Body of pancreas (tissue), 4 donors: ENCODE measurements at regions not wholly inside any gene's neighbourhood (a gene's known extent, or its start where the extent isn't known, plus 50 kb on each side); places are given as distances from the start of the nearest gene placed in this dataset.
A peak's percentile ranks its signal among the peaks of the same experiment; 100 is the strongest.

Experiments used
- ATAC-seq: fragments of 150-250 bp; one replicate; pipeline ENCODE4 v1.9.1; 2016
- DNase-seq, 4 donors: peaks; one replicate each; pipeline ENCODE4 v3.0.0-alpha.2; 2019
- H3K27ac ChIP-seq, 4 donors: fragments of 200-600 bp; sonication (generic); 1 replicate in 3 of 4; 2 replicates in 1 of 4; pipeline versions ENCODE4 v1.5.1 to v1.6.1; 2016 to 2019; ENCODE audit warnings: mild to moderate bottlenecking in 1 of 4, mixed read lengths in 1 of 4, moderate library complexity in 1 of 4
- H3K27me3 ChIP-seq, 2 donors: fragments of 200-600 bp; sonication (generic); one replicate each; pipeline ENCODE4 v1.6.0; 2016; ENCODE audit warnings: mild to moderate bottlenecking in 1 of 2
- H3K36me3 ChIP-seq, 2 donors: fragments of 200-600 bp; sonication (generic); replicated peaks in 1 of 2; 2 replicates each; pipeline ENCODE4 v1.5.1; 2016; ENCODE audit warnings: low read depth in 2 of 2; ENCODE audit not compliant: insufficient read depth in 1 of 2
- H3K4me1 ChIP-seq: fragments of 200-600 bp; sonication (generic); one replicate; pipeline ENCODE4 v1.6.0; 2016
- H3K4me3 ChIP-seq, 2 donors: fragments of 200-600 bp; sonication (generic); 1 replicate in 1 of 2; 2 replicates in 1 of 2; pipeline ENCODE4 v1.5.1; 2016 to 2019
- H3K9me3 ChIP-seq, 3 donors: fragments of 200-600 bp; sonication (generic); 1 replicate in 2 of 3; 2 replicates in 1 of 3; pipeline ENCODE4 v1.5.1; 2016
- POLR2A ChIP-seq, 3 donors: fragments of 450-650 bp; IDR thresholded peaks; one replicate each; pipeline ENCODE4 v1.6.1; 2016; ENCODE audit warnings: antibody characterized with exemption in 3 of 3, mild to moderate bottlenecking in 2 of 3
- WGBS, 2 donors: methylation state at CpG; one replicate each; pipeline ENCODE4 v1.1.5; 2017; 5-methylcytosine and 5-hydroxymethylcytosine counted together
- intact Hi-C: fragments of 100-400 bp; cut with DNase I; formaldehyde crosslinking; loops from one replicate; pipeline ENCODE4 v1.15.1; 2023
- TF ChIP-seq, protein P1 (sequence below), 7 experiments: fragments of 450-650 bp in 4 of 7; fragments of 200-600 bp in 3 of 7; sonication (generic) in 3 of 7; IDR thresholded peaks; one replicate each; pipeline ENCODE4 v1.5.1; 2016 to 2019; ENCODE audit warnings: antibody characterized with exemption in 7 of 7

DNA sequence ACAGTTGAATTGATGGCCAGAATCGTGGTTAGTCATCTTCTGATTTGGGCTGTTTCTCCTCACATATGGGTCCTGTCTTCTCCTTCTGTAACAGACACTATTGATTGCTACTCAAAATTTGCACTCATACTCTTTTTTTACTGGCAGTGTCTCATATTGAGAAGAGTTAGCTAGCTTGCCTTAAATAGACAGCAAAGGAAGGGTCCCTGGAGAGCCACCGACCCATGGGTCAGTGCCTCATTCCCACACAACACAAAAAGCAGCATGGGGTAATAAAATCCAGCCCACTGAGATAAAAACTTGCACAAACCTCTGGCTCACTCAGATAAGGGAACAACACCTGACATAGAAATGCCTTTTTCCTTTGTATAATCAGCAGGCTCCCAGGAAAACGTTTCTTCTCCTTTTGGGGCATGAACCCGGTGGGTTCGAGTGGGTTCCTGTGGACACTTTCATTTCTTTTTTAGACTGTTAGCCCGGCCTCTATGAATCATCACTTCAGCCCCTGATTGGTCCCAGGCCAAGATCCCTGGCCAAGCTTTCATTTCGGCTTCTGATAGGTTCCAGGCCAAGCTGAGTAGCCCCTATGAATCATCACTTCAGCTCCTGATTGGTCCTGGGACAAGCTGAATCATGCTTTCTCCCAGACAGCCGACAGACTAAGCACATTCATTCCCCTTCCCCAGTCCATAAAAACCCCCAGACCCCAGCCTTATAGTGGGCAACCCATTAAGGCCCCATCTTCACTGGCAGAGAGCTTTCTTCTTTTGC lies 408.1 kb downstream of the DCAF12L2 start:
- H3K27me3 ChIP-seq, result no peaks in the 10 kb centered on the region
- 48 to 51% methylated on average over 8 of the region's 8 CpGs for WGBS, 2 donors
- H3K4me3 ChIP-seq, result no peak overlapping the region
- no peak for TF ChIP-seq POLR2A (IDR thresholded peaks at IDR 0.05)
- TF ChIP-seq, protein P1, sequence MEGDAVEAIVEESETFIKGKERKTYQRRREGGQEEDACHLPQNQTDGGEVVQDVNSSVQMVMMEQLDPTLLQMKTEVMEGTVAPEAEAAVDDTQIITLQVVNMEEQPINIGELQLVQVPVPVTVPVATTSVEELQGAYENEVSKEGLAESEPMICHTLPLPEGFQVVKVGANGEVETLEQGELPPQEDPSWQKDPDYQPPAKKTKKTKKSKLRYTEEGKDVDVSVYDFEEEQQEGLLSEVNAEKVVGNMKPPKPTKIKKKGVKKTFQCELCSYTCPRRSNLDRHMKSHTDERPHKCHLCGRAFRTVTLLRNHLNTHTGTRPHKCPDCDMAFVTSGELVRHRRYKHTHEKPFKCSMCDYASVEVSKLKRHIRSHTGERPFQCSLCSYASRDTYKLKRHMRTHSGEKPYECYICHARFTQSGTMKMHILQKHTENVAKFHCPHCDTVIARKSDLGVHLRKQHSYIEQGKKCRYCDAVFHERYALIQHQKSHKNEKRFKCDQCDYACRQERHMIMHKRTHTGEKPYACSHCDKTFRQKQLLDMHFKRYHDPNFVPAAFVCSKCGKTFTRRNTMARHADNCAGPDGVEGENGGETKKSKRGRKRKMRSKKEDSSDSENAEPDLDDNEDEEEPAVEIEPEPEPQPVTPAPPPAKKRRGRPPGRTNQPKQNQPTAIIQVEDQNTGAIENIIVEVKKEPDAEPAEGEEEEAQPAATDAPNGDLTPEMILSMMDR (IDR thresholded peaks at IDR 0.05), result no peak
- intact Hi-C loops, result no loop called here
- no peaks in the 10 kb centered on the region for H3K4me1 ChIP-seq
- peak in 2 of 4 donors; percentile 7 to 20 for DNase-seq
- no peaks in the 10 kb centered on the region for H3K9me3 ChIP-seq
- no peaks in the 10 kb centered on the region for H3K36me3 ChIP-seq
- ATAC-seq, result peak; percentile 24
- H3K27ac ChIP-seq, result no peak overlapping the region

DNA sequence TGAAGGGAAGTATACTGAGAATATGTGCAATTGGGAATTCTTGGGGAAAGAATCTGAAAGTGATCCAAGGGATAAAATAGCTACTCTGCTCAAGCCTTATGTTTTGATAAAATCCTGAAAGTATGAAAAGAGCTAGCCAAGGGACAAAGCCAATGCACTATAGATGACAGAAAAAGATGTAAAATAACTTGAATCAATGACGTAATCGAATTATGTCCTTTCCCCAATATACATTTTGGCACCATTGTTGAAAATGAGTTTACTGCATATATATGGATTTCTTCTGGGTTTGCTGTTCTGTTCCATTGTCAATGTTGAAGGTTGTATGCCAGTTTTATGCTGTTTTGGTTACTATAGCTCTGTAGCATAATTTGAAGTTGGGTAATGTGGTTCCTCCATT lies 407.3 kb downstream of the DCAF12L2 start:
- ATAC-seq (no peak), DNase-seq (no peak)
- TF ChIP-seq, protein P1 (IDR thresholded peaks at IDR 0.05), result no peak
- no peak for TF ChIP-seq POLR2A (IDR thresholded peaks at IDR 0.05)
- Histone ChIP-seq H3K4me3 (no peak overlapping the region), H3K27ac (no peak overlapping the region), H3K4me1 (no peaks in the 10 kb centered on the region), H3K27me3 (no peaks in the 10 kb centered on the region), H3K36me3 (no peaks in the 10 kb centered on the region), H3K9me3 (no peaks in the 10 kb centered on the region)
- intact Hi-C loops, result no loop called here
- WGBS, 2 donors, result 63 to 84% methylated on average over 2 of the region's 2 CpGs

DNA sequence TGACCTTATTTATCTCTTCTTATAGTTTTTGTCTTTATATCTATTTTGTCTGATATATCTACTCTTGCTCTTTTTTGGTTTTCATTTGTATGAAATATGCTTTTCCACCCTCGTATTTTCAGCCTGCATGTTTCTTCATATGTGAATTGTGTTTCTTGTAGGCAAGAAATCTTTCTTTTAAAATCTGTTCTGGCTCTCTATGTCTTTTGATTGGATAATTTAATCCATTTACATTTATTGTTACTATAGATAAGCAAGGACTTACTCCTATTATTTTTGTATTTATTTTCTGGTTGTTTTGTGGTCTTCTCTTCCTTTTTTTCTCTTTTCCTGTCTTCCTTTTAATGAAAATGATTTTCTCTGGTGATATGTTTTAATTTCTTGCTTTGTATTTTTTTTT lies 403.1 kb downstream of the DCAF12L2 start:
- Histone ChIP-seq H3K4me1 (no peaks in the 10 kb centered on the region), H3K9me3 (no peaks in the 10 kb centered on the region), H3K27ac (no peak overlapping the region), H3K4me3 (no peak overlapping the region), H3K36me3 (no peaks in the 10 kb centered on the region), H3K27me3 (no peaks in the 10 kb centered on the region)
- intact Hi-C loops, result no loop called here
- ATAC-seq, result no peak
- WGBS, 2 donors, result 8 to 33% methylated on average over 1 of the region's 1 CpG
- no peak for DNase-seq
- TF ChIP-seq POLR2A (IDR thresholded peaks at IDR 0.05), result no peak
- TF ChIP-seq, protein P1 (IDR thresholded peaks at IDR 0.05), result no peak

DNA sequence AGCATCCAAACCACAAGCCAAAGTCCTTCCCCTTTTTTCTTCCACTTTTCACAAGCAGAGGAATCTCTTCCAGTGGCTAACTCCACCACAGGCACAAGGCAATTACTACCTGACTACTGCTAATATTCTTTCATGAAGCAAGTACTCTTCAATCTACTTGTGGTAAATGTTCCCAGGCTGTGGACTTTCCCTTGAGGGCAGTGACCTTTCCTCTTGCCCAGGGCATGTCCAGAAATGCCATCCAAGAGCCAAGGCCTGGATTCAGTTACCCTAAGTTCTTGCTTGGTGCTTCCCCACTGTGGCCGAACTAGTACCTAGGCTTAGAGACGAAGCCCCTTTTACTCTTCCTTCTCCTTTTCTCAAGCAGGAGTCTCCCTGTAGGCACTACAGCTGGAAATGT lies 400.7 kb downstream of the DCAF12L2 start:
- H3K9me3 ChIP-seq, result no peaks in the 10 kb centered on the region
- no peaks in the 10 kb centered on the region for H3K36me3 ChIP-seq
- no peaks in the 10 kb centered on the region for H3K27me3 ChIP-seq
- TF ChIP-seq POLR2A (IDR thresholded peaks at IDR 0.05), result no peak
- TF ChIP-seq, protein P1 (IDR thresholded peaks at IDR 0.05), result no peak
- no peaks in the 10 kb centered on the region for H3K4me1 ChIP-seq
- no peak for DNase-seq
- intact Hi-C loops, result no loop called here
- no peak overlapping the region for H3K27ac ChIP-seq
- ATAC-seq, result no peak
- WGBS, 2 donors, result 88% methylated on average over 2 of the region's 2 CpGs; no CpG with 5 or more reads in 1 of the 2 donors
- no peak overlapping the region for H3K4me3 ChIP-seq

DNA sequence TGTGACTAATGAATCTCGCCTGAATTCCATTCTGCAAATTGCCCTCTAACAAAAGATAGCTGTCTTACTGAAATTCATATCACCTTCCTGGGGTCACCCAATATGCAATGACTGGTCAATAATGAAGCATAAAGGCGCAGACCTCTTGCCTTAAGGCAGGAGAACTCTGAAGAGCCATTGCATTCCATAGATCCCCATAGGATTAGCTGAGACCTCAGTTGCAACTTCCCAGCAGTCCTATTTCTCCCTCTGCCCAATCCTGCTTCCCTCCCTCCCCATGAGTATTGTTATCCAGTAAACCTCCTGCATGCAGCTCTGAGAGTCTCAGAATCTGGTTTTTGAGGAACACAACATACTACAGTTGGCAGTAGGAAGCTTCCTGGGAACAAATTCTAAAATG lies 396.5 kb downstream of the DCAF12L2 start:
- DNase-seq (no peak), ATAC-seq (no peak)
- no peak for TF ChIP-seq POLR2A (IDR thresholded peaks at IDR 0.05)
- TF ChIP-seq, protein P1 (IDR thresholded peaks at IDR 0.05), result no peak
- no peaks in the 10 kb centered on the region for H3K9me3 ChIP-seq
- H3K4me1 ChIP-seq, result no peaks in the 10 kb centered on the region
- H3K4me3 ChIP-seq, result no peak overlapping the region
- H3K27ac ChIP-seq, result no peak overlapping the region
- intact Hi-C loops, result no loop called here
- no peaks in the 10 kb centered on the region for H3K27me3 ChIP-seq
- 30 to 36% methylated on average over 2 of the region's 2 CpGs for WGBS, 2 donors
- no peaks in the 10 kb centered on the region for H3K36me3 ChIP-seq
